Endothelial cell (in vitro differentiated cells): ENCODE measurements at regions not wholly inside any gene's neighbourhood (a gene's known extent, or its start where the extent isn't known, plus 50 kb on each side); places are given as distances from the start of the nearest gene placed in this dataset.

Experiments used
- DNase-seq: peaks from one replicate; pipeline ENCODE4 v3.0.0; 2021; ENCODE audit warnings: low spot score
- H3K27ac Mint-ChIP-seq: one replicate; pipeline ENCODE4 v1.8.0; 2021; ENCODE audit warnings: mixed read lengths, inconsistent platforms; ENCODE audit not compliant: unreplicated experiment
- H3K27me3 Mint-ChIP-seq: one replicate; pipeline ENCODE4 v1.8.0; 2021; ENCODE audit warnings: mild to moderate bottlenecking, moderate library complexity, mixed read lengths, inconsistent platforms; ENCODE audit not compliant: unreplicated experiment
- H3K36me3 Mint-ChIP-seq: one replicate; pipeline ENCODE4 v1.8.0; 2021; ENCODE audit warnings: mild to moderate bottlenecking, low read depth, mixed read lengths, inconsistent platforms; ENCODE audit not compliant: unreplicated experiment
- H3K4me1 Mint-ChIP-seq: one replicate; pipeline ENCODE4 v1.8.0; 2021; ENCODE audit warnings: mild to moderate bottlenecking, mixed read lengths, inconsistent platforms; ENCODE audit not compliant: unreplicated experiment
- H3K4me3 Mint-ChIP-seq: one replicate; pipeline ENCODE4 v1.8.0; 2021; ENCODE audit warnings: mild to moderate bottlenecking, mixed read lengths, inconsistent platforms; ENCODE audit not compliant: unreplicated experiment
- H3K9me3 Mint-ChIP-seq: one replicate; pipeline ENCODE4 v1.8.0; 2021; ENCODE audit warnings: mixed read lengths, inconsistent platforms; ENCODE audit not compliant: unreplicated experiment
- TF ChIP-seq, protein P1 (sequence below): fragments of 200-600 bp; sonication (generic); IDR thresholded peaks from one replicate; pipeline ENCODE4 v1.5.0; 2021; ENCODE audit warnings: antibody characterized with exemption; ENCODE audit not compliant: unreplicated experiment

DNA sequence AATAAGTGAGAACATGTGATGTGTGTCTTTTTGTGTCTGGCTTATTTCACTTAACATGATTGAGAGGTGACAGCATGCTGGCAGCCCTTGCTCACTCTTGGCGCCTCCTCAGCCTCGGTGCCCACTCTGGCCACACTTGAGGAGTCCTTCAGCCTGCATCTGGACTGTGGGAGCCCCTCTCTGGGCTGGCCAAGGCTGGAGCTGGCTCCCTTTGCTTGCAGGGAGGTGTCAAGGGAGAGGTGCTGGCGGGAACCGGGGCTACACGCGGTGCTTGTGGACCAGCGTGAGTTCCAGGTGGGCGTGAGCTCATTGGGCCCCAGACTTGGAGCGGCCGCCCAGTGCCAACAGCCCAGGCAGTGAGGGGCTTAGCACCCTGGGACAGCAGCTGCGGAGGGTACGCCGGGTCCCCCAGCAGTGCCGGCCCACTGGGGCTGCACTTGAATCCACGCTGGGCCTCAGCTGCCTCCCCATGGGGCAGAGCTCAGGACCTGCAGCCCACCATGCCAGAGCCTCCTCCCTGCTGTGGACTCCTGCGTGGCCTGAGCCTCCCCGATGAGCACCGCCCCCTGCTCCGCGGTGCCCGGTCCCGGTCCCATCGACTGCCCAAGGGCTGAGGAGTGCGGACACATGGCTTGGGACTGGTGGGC lies 658.6 kb downstream of the GRXCR1 start:
- Mint-ChIP-seq H3K27me3 (no peaks in the 10 kb centered on the region), H3K4me1 (no peaks in the 10 kb centered on the region), H3K4me3 (no peak overlapping the region), H3K36me3 (no peaks in the 10 kb centered on the region), H3K9me3 (peaks cover 9% of the 10 kb centered on the region), H3K27ac (no peak overlapping the region)
- no peak for DNase-seq
- TF ChIP-seq, protein P1, sequence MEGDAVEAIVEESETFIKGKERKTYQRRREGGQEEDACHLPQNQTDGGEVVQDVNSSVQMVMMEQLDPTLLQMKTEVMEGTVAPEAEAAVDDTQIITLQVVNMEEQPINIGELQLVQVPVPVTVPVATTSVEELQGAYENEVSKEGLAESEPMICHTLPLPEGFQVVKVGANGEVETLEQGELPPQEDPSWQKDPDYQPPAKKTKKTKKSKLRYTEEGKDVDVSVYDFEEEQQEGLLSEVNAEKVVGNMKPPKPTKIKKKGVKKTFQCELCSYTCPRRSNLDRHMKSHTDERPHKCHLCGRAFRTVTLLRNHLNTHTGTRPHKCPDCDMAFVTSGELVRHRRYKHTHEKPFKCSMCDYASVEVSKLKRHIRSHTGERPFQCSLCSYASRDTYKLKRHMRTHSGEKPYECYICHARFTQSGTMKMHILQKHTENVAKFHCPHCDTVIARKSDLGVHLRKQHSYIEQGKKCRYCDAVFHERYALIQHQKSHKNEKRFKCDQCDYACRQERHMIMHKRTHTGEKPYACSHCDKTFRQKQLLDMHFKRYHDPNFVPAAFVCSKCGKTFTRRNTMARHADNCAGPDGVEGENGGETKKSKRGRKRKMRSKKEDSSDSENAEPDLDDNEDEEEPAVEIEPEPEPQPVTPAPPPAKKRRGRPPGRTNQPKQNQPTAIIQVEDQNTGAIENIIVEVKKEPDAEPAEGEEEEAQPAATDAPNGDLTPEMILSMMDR = no peak

DNA sequence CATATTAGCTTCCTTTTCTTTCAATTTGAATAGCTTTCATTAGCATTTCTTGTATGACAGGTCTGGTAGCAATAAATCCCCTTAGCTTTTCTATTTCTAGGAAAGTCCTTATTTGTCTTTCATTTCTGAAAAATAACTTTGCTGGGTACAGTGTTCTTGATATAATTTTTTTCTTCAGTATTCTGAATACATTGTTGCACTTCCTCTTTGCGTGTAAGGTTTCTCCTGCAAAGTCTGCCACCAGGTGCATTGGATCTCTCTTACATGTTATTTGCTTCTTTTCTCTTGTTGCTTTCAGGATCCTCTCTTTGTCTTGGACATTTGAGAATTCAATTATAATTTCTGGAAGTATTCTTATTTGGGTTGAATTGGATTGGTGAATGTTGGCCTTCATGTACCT lies 663.7 kb downstream of the GRXCR1 start:
- Mint-ChIP-seq H3K4me1 (no peaks in the 10 kb centered on the region), H3K9me3 (peaks cover 9% of the 10 kb centered on the region), H3K4me3 (no peak overlapping the region), H3K27me3 (no peaks in the 10 kb centered on the region), H3K27ac (no peak overlapping the region), H3K36me3 (no peaks in the 10 kb centered on the region)
- DNase-seq = no peak
- TF ChIP-seq, protein P1 = no peak

DNA sequence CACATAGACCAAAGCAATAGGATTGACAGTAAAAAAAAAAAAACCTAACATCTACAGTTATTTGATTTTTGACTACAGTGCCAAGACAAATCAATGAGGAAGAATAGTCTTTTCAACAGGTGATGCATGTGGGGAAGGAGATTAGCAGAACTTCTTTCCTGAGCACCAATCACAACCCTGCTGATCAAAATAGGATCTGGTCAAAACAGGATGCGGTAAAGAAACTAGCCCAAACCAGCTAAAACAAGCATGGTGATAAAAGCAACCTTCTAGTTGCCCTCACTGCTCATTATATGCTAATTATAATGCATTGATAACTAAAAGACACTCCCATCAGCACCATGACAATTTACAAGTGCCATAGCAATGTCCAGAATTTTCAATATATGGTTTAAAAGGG lies 667.5 kb downstream of the GRXCR1 start:
- Mint-ChIP-seq H3K27me3 (no peaks in the 10 kb centered on the region), H3K4me1 (no peaks in the 10 kb centered on the region), H3K27ac (no peak overlapping the region), H3K9me3 (no peaks in the 10 kb centered on the region), H3K36me3 (no peaks in the 10 kb centered on the region), H3K4me3 (no peak overlapping the region)
- DNase-seq = no peak
- TF ChIP-seq, protein P1 = no peak

DNA sequence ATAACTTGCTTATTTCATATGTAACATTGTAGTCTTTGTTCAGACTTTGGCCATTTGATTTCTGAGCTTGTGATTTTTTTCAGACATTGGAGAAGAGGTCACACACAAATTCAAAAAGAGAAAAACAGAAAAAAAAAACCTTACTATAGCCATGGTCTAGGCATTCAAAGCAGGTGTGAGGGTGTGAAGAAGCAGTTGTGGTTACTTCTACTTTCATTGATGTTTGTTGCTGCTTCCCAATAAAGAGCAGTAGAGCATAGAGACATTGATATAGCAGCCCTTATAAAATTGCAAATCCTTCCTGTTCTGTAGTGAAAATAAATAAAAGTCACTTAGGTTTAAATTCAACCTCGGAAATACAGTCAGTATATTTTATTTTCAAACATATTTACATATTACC lies 671.6 kb downstream of the GRXCR1 start:
- no peaks in the 10 kb centered on the region for H3K36me3 Mint-ChIP-seq
- no peak overlapping the region for H3K4me3 Mint-ChIP-seq
- H3K4me1 Mint-ChIP-seq = no peaks in the 10 kb centered on the region
- H3K9me3 Mint-ChIP-seq = no peaks in the 10 kb centered on the region
- TF ChIP-seq, protein P1 = no peak
- no peaks in the 10 kb centered on the region for H3K27me3 Mint-ChIP-seq
- H3K27ac Mint-ChIP-seq = no peak overlapping the region
- DNase-seq = no peak

DNA sequence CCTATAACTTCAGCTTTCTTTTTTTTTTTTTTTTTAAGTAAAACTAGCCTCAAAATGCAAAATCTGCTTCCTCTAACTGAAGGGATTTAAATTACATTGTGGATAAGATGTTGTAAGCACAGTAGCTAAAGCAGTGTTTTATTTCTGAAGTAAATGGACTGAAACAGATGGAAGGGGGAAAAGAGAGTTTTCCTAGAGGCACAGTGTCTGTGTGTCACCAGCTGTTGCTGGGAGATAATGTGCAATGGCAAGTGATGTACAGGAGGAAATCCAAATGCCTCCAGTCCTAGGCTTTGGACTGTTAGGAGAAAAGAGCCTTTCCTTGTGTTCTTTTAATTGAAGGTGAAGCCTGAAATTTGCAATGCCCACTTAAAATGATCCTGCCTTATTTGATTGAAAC lies 672.1 kb downstream of the GRXCR1 start:
- no peak overlapping the region for H3K4me3 Mint-ChIP-seq
- no peaks in the 10 kb centered on the region for H3K36me3 Mint-ChIP-seq
- H3K27me3 Mint-ChIP-seq = no peaks in the 10 kb centered on the region
- H3K27ac Mint-ChIP-seq = no peak overlapping the region
- no peak for DNase-seq
- TF ChIP-seq, protein P1 = no peak
- no peaks in the 10 kb centered on the region for H3K9me3 Mint-ChIP-seq
- H3K4me1 Mint-ChIP-seq = no peaks in the 10 kb centered on the region
